Kidney epithelial cell (primary cell): ENCODE measurements at regions not wholly inside any gene's neighbourhood (a gene's known extent, or its start where the extent isn't known, plus 50 kb on each side); places are given as distances from the start of the nearest gene placed in this dataset.

Source experiments
- DNase-seq: peaks from one replicate; pipeline ENCODE4 v3.0.0-alpha.2; 2010; ENCODE audit warnings: low read depth
- H3K27me3 ChIP-seq: 2 replicates; pipeline ENCODE4 v1.6.0; 2011; ENCODE audit warnings: low read length; ENCODE audit not compliant: control insufficient read depth, insufficient read depth
- H3K36me3 ChIP-seq: 2 replicates; pipeline ENCODE4 v1.5.1; 2011; ENCODE audit warnings: low read length; ENCODE audit not compliant: control insufficient read depth, insufficient read depth
- H3K4me3 ChIP-seq: 2 replicates; pipeline ENCODE4 v1.5.1; 2011; ENCODE audit warnings: low read depth, mild to moderate bottlenecking, control low read depth, low read length
- TF ChIP-seq, protein P1 (sequence below): IDR thresholded peaks from 2 replicates; pipeline ENCODE4 v1.5.1; 2011; ENCODE audit warnings: mild to moderate bottlenecking, moderate library complexity, low read length, control low read depth, inconsistent platforms; ENCODE audit not compliant: insufficient read depth, poor library complexity, severe bottlenecking

DNA sequence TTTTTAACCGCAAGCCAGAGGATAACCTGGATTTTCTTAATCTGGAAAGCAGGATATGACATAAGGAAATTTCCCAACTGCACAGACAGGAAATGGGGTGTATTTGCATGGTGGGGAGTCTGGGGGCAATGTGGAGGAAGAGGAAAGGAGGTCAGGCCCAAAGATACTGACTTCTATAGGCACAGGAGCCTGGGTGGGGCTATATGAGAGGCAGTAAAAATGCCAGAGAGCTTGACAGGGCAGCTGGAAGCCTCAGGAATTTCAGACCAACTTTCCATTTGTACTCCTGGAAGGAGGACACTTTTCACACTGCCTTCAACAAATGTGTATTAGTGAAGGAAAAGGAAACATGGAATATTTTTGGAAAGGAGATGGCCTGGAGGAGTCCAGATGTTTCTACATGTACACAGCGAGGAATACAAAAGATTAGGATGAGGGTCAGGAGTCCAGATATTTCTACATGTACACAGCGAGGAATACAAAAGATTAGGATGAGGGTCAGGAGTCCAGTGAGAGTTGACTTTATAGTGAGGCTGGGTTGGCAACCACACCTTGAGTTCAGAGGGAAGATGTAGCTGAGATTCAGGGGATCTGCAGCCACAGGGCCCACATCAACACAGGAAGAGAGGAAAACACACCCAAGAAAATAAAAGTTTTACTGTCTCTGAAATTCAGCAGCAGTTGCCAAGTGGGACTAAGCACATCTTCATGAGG lies 111.9 kb upstream of the PTPRG start:
- Histone ChIP-seq H3K36me3 (no peaks in the 10 kb centered on the region), H3K4me3 (no peak overlapping the region), H3K27me3 (no peaks in the 10 kb centered on the region)
- DNase-seq, result no peak
- TF ChIP-seq, protein P1, sequence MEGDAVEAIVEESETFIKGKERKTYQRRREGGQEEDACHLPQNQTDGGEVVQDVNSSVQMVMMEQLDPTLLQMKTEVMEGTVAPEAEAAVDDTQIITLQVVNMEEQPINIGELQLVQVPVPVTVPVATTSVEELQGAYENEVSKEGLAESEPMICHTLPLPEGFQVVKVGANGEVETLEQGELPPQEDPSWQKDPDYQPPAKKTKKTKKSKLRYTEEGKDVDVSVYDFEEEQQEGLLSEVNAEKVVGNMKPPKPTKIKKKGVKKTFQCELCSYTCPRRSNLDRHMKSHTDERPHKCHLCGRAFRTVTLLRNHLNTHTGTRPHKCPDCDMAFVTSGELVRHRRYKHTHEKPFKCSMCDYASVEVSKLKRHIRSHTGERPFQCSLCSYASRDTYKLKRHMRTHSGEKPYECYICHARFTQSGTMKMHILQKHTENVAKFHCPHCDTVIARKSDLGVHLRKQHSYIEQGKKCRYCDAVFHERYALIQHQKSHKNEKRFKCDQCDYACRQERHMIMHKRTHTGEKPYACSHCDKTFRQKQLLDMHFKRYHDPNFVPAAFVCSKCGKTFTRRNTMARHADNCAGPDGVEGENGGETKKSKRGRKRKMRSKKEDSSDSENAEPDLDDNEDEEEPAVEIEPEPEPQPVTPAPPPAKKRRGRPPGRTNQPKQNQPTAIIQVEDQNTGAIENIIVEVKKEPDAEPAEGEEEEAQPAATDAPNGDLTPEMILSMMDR, result no peak

DNA sequence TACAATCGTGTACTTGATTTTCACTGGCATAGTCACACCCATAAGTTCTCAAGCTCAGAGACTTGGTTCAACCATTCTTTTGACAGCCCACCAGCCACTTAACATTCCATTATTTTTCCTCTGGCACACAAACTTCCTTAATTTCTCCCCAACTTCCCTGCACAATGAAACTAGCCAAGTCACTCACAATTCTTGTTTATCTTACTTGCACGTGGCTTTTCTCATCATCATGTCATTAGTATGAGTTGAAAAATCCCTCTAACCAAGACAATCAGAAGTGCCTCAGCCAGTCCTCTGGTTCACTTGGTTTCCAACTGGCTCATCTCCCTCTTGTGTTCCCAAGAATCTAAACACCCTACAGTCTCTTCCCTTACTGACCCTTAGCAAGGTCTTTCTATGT lies 110.5 kb upstream of the PTPRG start:
- DNase-seq, result no peak
- Histone ChIP-seq H3K4me3 (no peak overlapping the region), H3K36me3 (no peaks in the 10 kb centered on the region), H3K27me3 (no peaks in the 10 kb centered on the region)
- TF ChIP-seq, protein P1, result no peak

DNA sequence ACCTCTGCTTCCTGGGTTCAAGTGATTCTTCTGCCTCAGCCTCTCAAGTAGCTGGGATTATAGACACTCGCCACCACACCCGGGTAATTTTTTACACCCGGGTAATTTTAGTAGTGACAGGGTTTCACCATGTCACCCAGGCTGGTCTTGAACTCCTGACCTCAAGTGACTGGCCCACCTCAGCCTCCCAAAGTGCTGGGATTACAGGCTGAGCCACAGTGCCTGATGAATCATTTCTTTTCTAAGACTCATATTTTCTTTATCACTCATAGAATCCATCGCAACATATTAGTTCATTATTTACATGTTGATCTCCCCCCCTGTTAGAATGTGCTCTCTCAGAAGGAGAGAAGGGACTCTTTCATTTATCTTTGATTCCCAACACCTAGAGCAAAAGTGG lies 109.5 kb upstream of the PTPRG start:
- no peaks in the 10 kb centered on the region for H3K36me3 ChIP-seq
- TF ChIP-seq, protein P1, result no peak
- no peak for DNase-seq
- H3K27me3 ChIP-seq, result no peaks in the 10 kb centered on the region
- no peak overlapping the region for H3K4me3 ChIP-seq

DNA sequence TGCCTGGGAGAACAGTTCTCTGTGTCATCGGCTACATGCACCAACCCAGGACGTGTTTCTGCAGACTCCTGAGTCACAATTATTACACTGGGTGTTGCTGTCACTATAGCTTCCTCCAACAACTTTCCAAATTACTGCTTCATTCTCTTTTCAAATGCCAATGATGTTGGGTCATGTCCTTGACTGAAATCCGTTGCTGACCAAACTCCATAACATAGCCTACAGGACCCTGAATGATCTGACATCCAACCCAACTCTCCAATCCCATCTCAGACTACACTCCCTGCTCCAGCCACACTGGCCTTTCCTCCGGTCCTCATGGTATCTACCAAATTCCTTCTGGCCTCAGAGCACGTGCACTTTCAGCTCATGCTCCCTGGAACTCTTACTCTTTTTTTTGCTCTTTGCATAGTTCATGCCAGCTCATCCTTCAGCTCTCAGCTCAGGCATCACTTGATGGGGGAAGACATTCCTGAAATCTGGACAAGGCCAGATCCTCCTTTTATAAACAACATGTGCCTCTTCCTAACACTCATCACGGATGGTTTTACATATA lies 108.8 kb upstream of the PTPRG start:
- no peak overlapping the region for H3K4me3 ChIP-seq
- no peak for DNase-seq
- H3K36me3 ChIP-seq, result no peaks in the 10 kb centered on the region
- TF ChIP-seq, protein P1, result no peak
- H3K27me3 ChIP-seq, result no peaks in the 10 kb centered on the region

DNA sequence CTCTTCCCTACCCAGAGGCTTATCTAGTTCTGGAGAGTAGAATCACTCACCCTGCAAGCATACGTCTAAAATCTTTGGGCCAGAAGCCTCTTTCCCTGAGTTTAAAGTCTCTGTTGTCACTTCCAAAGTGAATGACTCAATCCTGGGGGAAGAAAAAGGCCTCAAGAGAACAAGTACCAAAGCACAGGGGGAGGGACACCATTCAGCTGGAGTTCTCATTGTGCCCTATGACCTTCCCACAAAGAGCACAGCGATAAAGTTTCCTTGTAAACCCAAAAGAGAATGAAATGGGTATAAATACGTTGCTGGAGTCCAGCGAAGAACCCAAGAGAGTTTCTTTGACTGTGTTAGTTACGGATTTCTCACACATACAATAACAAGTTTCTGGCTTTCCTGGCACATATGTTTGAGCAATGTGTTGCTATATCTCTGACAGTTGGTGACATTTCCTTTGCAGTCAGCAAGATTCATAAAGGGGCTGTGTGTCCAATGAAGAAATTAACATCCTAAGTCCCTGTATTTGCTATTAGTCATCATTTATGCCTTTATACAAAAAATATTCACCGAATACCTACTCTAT lies 107.3 kb upstream of the PTPRG start:
- Histone ChIP-seq H3K4me3 (no peak overlapping the region), H3K36me3 (no peaks in the 10 kb centered on the region), H3K27me3 (no peaks in the 10 kb centered on the region)
- TF ChIP-seq, protein P1, result no peak
- no peak for DNase-seq

DNA sequence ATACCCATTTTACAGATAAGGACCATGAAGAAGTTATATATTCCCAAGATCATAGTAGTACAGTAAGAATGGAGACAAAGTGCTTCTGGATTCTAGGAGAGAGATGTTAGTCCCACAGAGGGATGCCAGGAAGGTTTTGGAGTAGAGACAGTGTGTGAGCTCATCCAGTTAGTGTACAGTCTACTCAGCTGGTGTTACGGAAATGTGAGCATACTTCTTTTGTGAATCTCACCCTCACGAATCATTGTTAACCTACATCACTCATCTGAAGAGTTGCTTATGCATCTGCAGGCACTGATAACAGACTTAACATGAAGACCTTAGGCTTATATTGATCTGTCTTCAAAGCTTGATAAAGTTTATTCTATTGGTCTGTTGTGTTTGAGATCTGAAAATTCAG lies 106.6 kb upstream of the PTPRG start:
- no peaks in the 10 kb centered on the region for H3K36me3 ChIP-seq
- DNase-seq, result peak; percentile 37
- H3K4me3 ChIP-seq, result no peak overlapping the region
- TF ChIP-seq, protein P1, result no peak
- no peaks in the 10 kb centered on the region for H3K27me3 ChIP-seq
